DND-41 (cell line): ENCODE measurements at regions not wholly inside any gene's neighbourhood (a gene's known extent, or its start where the extent isn't known, plus 50 kb on each side); places are given as distances from the start of the nearest gene placed in this dataset.

Experiments
- ATAC-seq: fragments of 200-7000 bp; cut with Tn5 transposase; 3 replicates; pipeline ENCODE4 v1.9.1; 2021; ENCODE audit warnings: low read depth; ENCODE audit not compliant: insufficient read depth
- DNase-seq: peaks from one replicate; pipeline ENCODE4 v3.0.0-alpha.2; 2020
- H2AFZ ChIP-seq: 2 replicates; pipeline ENCODE4 v1.6.0; 2012; ENCODE audit warnings: low read depth, low read length
- H3K27ac ChIP-seq: 2 replicates; pipeline ENCODE4 v1.5.1; 2012; ENCODE audit warnings: low read length, inconsistent platforms
- H3K27me3 ChIP-seq: fragments of 200-600 bp; sonication (generic); 2 replicates; pipeline ENCODE4 v1.6.0; 2012; ENCODE audit warnings: low read length, mild to moderate bottlenecking, inconsistent platforms; ENCODE audit not compliant: insufficient read depth, poor library complexity
- H3K36me3 ChIP-seq: 2 replicates; pipeline ENCODE4 v1.5.1; 2012; ENCODE audit warnings: low read length, inconsistent platforms; ENCODE audit not compliant: insufficient read depth
- H3K4me1 ChIP-seq: 2 replicates; pipeline ENCODE4 v1.5.1; 2012; ENCODE audit warnings: mild to moderate bottlenecking, low read length; ENCODE audit not compliant: insufficient read depth
- H3K4me2 ChIP-seq: 2 replicates; pipeline ENCODE4 v1.6.0; 2012; ENCODE audit warnings: mild to moderate bottlenecking, moderate library complexity, low read length, inconsistent platforms; ENCODE audit not compliant: insufficient read depth
- H3K4me3 ChIP-seq, 2 experiments: fragments of 200-600 bp in 1 of 2; shearing (Covaris generic) in 1 of 2; 2 replicates each; pipeline ENCODE4 v1.5.1; 2012 to 2016; ENCODE audit warnings: inconsistent platforms in 2 of 2, low read length in 2 of 2, mild to moderate bottlenecking in 2 of 2, low read depth in 1 of 2, moderate library complexity in 1 of 2
- H3K79me2 ChIP-seq: 2 replicates; pipeline ENCODE4 v1.6.0; 2012; ENCODE audit warnings: low read length, inconsistent platforms; ENCODE audit not compliant: insufficient read depth
- H3K9ac ChIP-seq: 2 replicates; pipeline ENCODE4 v1.6.0; 2012; ENCODE audit warnings: low read depth, mild to moderate bottlenecking, inconsistent platforms, low read length, moderate library complexity
- H3K9me3 ChIP-seq: 2 replicates; pipeline ENCODE4 v1.5.1; 2012; ENCODE audit warnings: low read length, moderate library complexity, mild to moderate bottlenecking, inconsistent platforms; ENCODE audit not compliant: insufficient read depth, severe bottlenecking
- H4K20me1 ChIP-seq: 2 replicates; pipeline ENCODE4 v1.6.0; 2012; ENCODE audit warnings: low read length; ENCODE audit not compliant: insufficient read depth
- EZH2 ChIP-seq: IDR thresholded peaks from 3 replicates; pipeline ENCODE4 v1.6.1; 2012; ENCODE audit warnings: borderline replicate concordance, low read depth, mild to moderate bottlenecking, moderate library complexity, low read length, inconsistent platforms; ENCODE audit not compliant: severe bottlenecking
- TF ChIP-seq, protein P1 (sequence below): IDR thresholded peaks from 2 replicates; pipeline ENCODE4 v1.5.1; 2012; ENCODE audit warnings: borderline replicate concordance, low read length, moderate library complexity, mild to moderate bottlenecking; ENCODE audit not compliant: poor library complexity, severe bottlenecking; ENCODE audit errors: extremely low read depth

- no peaks in the 10 kb centered on the region for H3K79me2 ChIP-seq
- H3K27ac ChIP-seq: no peak overlapping the region
- no peaks in the 10 kb centered on the region; the same call in 1 of the 2 replicates for H4K20me1 ChIP-seq
- no peak for TF ChIP-seq EZH2
- TF ChIP-seq, protein P1, sequence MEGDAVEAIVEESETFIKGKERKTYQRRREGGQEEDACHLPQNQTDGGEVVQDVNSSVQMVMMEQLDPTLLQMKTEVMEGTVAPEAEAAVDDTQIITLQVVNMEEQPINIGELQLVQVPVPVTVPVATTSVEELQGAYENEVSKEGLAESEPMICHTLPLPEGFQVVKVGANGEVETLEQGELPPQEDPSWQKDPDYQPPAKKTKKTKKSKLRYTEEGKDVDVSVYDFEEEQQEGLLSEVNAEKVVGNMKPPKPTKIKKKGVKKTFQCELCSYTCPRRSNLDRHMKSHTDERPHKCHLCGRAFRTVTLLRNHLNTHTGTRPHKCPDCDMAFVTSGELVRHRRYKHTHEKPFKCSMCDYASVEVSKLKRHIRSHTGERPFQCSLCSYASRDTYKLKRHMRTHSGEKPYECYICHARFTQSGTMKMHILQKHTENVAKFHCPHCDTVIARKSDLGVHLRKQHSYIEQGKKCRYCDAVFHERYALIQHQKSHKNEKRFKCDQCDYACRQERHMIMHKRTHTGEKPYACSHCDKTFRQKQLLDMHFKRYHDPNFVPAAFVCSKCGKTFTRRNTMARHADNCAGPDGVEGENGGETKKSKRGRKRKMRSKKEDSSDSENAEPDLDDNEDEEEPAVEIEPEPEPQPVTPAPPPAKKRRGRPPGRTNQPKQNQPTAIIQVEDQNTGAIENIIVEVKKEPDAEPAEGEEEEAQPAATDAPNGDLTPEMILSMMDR: no peak
- H3K4me1 ChIP-seq: no peaks in the 10 kb centered on the region
- no peaks in the 10 kb centered on the region for H3K36me3 ChIP-seq
- H3K4me3 ChIP-seq: no peak overlapping the region
- no peak overlapping the region for H3K4me2 ChIP-seq
- DNase-seq (no peak), ATAC-seq (no peak)
- peaks cover 10% of the 10 kb centered on the region for H3K27me3 ChIP-seq
- no peak overlapping the region for H2AFZ ChIP-seq
- H3K9me3 ChIP-seq: no peaks in the 10 kb centered on the region
- no peak overlapping the region for H3K9ac ChIP-seq
These were observed 271.5 kb downstream of the HRH4 start for GRCh38 chr18:24731981-24732380.

DNA sequence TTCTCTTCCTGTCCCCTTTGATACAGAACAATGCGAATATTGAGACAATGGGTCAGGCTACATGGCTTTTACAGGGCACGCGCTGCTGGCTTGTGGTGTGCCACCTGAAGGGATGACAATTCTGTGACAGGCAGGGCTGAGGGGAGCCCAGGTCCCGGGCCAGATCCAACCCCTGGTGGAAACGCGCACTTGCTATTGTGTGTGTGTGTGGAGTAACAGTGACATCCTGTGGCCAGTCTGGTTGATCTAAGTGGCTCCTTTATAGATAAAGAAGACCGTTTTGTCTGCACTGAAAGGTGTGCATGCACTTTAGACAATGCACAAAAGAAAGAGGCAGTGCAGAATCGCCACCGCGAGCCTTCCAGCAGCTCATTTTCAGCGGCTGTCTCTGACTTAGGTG lies 273.6 kb downstream of the HRH4 start:
- no peak for DNase-seq
- H2AFZ ChIP-seq: no peak overlapping the region
- peaks cover 7% of the 10 kb centered on the region for H3K27me3 ChIP-seq

DNA sequence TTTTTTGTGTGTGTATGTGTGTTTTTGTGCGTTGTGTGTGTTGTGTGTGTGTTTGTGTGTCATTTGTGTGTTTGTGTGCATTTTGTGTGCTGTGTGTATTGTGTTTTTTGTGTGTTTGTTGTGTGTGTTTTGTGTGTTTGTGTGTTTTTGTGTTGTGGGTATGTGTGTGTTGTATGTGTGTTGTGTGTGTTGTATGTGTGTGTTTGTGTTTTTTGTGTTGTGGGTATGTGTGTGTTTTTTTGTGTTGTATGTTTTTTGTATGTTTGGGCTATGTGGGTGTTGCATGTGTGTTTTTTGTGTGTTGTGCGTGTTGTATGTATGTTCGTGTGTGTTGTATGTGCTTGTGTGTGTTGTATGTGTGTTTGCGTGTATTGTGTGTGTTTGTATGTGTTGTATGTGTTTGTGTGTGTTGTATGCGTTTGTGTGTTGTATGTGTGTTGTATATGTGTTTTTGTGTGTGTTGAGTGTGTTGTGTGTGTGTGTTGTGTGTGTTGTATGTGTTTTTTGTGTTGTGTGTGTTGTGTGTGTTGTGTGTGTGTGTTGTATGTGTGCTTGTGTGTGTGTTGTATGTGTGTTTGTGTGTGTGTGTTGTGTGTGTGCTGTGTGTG lies 275.3 kb downstream of the HRH4 start:
- Histone ChIP-seq H3K4me2 (no peak overlapping the region), H3K36me3 (no peaks in the 10 kb centered on the region), H3K9me3 (no peaks in the 10 kb centered on the region), H3K9ac (no peak overlapping the region), H2AFZ (no peak overlapping the region), H3K27ac (no peak overlapping the region), H4K20me1 (no peaks in the 10 kb centered on the region), H3K4me1 (no peaks in the 10 kb centered on the region), H3K4me3 (no peak overlapping the region), H3K79me2 (no peaks in the 10 kb centered on the region), H3K27me3 (peaks cover 4% of the 10 kb centered on the region)
- ATAC-seq (no peak), DNase-seq (no peak)
- TF ChIP-seq EZH2: no peak
- TF ChIP-seq, protein P1: no peak

More for the DNA sequence above, 273.6 kb downstream of the HRH4 start:
- no peaks in the 10 kb centered on the region for H3K9me3 ChIP-seq
- no peak overlapping the region for H3K9ac ChIP-seq
- H3K4me2 ChIP-seq: no peak overlapping the region
- H3K4me3 ChIP-seq: no peak overlapping the region
- TF ChIP-seq, protein P1: peak; percentile 37
- TF ChIP-seq EZH2: no peak
- H3K27ac ChIP-seq: no peak overlapping the region
- H3K79me2 ChIP-seq: no peaks in the 10 kb centered on the region
- no peaks in the 10 kb centered on the region for H4K20me1 ChIP-seq
- no peak for ATAC-seq
- H3K36me3 ChIP-seq: no peaks in the 10 kb centered on the region
- no peaks in the 10 kb centered on the region for H3K4me1 ChIP-seq
